Gastroesophageal sphincter (tissue), 4 donors: ENCODE measurements at regions not wholly inside any gene's neighbourhood (a gene's known extent, or its start where the extent isn't known, plus 50 kb on each side); places are given as distances from the start of the nearest gene placed in this dataset.
A peak's percentile ranks its signal among the peaks of the same experiment; 100 is the strongest.

Experiments used
- ATAC-seq: fragments of 150-250 bp; one replicate; pipeline ENCODE4 v1.9.1; 2016; ENCODE audit warnings: mild to moderate bottlenecking, moderate library complexity
- H3K27ac ChIP-seq, 4 donors: fragments of 200-600 bp; sonication (generic) in 3 of 4; 1 replicate in 3 of 4; 2 replicates in 1 of 4; pipeline ENCODE4 v1.5.1; 2016 to 2019
- H3K27me3 ChIP-seq: fragments of 200-600 bp; sonication (generic); one replicate; pipeline ENCODE4 v1.5.1; 2019
- H3K36me3 ChIP-seq, 2 donors: fragments of 200-600 bp; sonication (generic); one replicate each; pipeline ENCODE4 v1.5.1; 2019; ENCODE audit warnings: control low read depth in 1 of 2
- H3K4me1 ChIP-seq, 3 donors: fragments of 200-600 bp; sonication (generic); 1 replicate in 2 of 3; 2 replicates in 1 of 3; pipeline ENCODE4 v1.5.1; 2016 to 2019; ENCODE audit warnings: control low read depth in 2 of 3
- H3K4me3 ChIP-seq, 2 donors: fragments of 200-600 bp; sonication (generic); one replicate each; pipeline ENCODE4 v1.5.1; 2019; ENCODE audit warnings: mild to moderate bottlenecking in 1 of 2, moderate library complexity in 1 of 2
- H3K9me3 ChIP-seq, 3 donors: fragments of 200-600 bp; sonication (generic); one replicate each; pipeline ENCODE4 v1.5.1; 2017 to 2019; ENCODE audit warnings: control low read depth in 2 of 3
- EP300 ChIP-seq: sonication (generic); formaldehyde crosslinking; IDR thresholded peaks from one replicate; pipeline ENCODE4 v1.6.1; 2017; ENCODE audit warnings: antibody characterized with exemption, mild to moderate bottlenecking
- POLR2A ChIP-seq, 2 donors: fragments of 450-650 bp; IDR thresholded peaks; one replicate each; pipeline ENCODE4 v1.6.1; 2017; ENCODE audit warnings: antibody characterized with exemption in 2 of 2, mild to moderate bottlenecking in 2 of 2, moderate library complexity in 1 of 2
- POLR2AphosphoS5 ChIP-seq: sonication (generic); formaldehyde crosslinking; IDR thresholded peaks from one replicate; pipeline ENCODE4 v1.6.1; 2017; ENCODE audit warnings: antibody characterized with exemption
- WGBS, 2 donors: methylation state at CpG; one replicate each; pipeline ENCODE4 v1.1.5; 2018; ENCODE audit warnings: low coverage in 1 of 2; 5-methylcytosine and 5-hydroxymethylcytosine counted together
- TF ChIP-seq, protein P1 (sequence below), 4 experiments: fragments of 200-600 bp in 2 of 4; fragments of 450-650 bp in 2 of 4; sonication (generic) in 1 of 4; IDR thresholded peaks; one replicate each; pipeline ENCODE4 v1.5.1; 2017 to 2019; ENCODE audit warnings: antibody characterized with exemption in 4 of 4, mild to moderate bottlenecking in 2 of 4, moderate library complexity in 2 of 4

- 93 to 95% methylated on average over 4 of the region's 4 CpGs for WGBS, 2 donors
- no peak for ATAC-seq
- no peaks in the 10 kb centered on the region for H3K4me1 ChIP-seq
- no peak overlapping the region for H3K27ac ChIP-seq
- no peaks in the 10 kb centered on the region for H3K36me3 ChIP-seq
- no peak for TF ChIP-seq POLR2AphosphoS5
- H3K9me3 ChIP-seq, result no peaks in the 10 kb centered on the region
- H3K4me3 ChIP-seq, result no peak overlapping the region
- no peaks in the 10 kb centered on the region for H3K27me3 ChIP-seq
These were observed 183.6 kb upstream of the ARSJ start for GRCh38 chr4:114163051-114163450.

DNA sequence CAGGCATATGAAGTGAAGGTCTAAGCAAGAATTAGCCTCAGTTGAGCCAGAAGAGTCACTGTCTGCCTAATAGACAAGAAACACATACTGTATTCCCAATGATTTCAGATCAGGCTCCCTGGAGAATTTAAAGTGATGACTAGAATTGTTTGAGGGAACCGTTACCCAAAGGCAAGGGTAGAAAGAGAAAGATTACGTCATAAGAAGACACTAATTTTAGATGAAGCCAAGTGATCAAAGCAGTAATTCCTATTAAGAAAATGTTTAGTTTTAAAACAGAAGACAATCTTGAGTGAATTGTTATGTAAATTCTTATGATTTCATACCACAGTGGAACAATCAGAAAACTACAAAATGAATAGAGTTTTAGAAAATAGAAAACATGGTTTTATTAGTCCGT is 194.5 kb upstream of the ARSJ start:
- 64 to 71% methylated on average over 3 of the region's 3 CpGs for WGBS, 2 donors
- H3K9me3 ChIP-seq, result no peaks in the 10 kb centered on the region
- no peaks in the 10 kb centered on the region for H3K27me3 ChIP-seq
- no peaks in the 10 kb centered on the region for H3K36me3 ChIP-seq
- H3K27ac ChIP-seq, result no peak overlapping the region
- TF ChIP-seq POLR2A (IDR thresholded peaks at IDR 0.05), result no peak
- TF ChIP-seq, protein P1, sequence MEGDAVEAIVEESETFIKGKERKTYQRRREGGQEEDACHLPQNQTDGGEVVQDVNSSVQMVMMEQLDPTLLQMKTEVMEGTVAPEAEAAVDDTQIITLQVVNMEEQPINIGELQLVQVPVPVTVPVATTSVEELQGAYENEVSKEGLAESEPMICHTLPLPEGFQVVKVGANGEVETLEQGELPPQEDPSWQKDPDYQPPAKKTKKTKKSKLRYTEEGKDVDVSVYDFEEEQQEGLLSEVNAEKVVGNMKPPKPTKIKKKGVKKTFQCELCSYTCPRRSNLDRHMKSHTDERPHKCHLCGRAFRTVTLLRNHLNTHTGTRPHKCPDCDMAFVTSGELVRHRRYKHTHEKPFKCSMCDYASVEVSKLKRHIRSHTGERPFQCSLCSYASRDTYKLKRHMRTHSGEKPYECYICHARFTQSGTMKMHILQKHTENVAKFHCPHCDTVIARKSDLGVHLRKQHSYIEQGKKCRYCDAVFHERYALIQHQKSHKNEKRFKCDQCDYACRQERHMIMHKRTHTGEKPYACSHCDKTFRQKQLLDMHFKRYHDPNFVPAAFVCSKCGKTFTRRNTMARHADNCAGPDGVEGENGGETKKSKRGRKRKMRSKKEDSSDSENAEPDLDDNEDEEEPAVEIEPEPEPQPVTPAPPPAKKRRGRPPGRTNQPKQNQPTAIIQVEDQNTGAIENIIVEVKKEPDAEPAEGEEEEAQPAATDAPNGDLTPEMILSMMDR (IDR thresholded peaks at IDR 0.05), result no peak
- no peak for TF ChIP-seq EP300
- no peak for TF ChIP-seq POLR2AphosphoS5
- H3K4me1 ChIP-seq, result peaks cover 0 to 6% (median 0%) of the 10 kb centered on the region in 3 donors
- H3K4me3 ChIP-seq, result no peak overlapping the region
- ATAC-seq, result no peak

- no peak overlapping the region for H3K4me3 ChIP-seq
- no peak for ATAC-seq
- H3K9me3 ChIP-seq, result peaks cover 0 to 8% (median 0%) of the 10 kb centered on the region in 3 donors
- TF ChIP-seq, protein P1 (IDR thresholded peaks at IDR 0.05), result no peak
- no peak for TF ChIP-seq POLR2A (IDR thresholded peaks at IDR 0.05)
- no peak for TF ChIP-seq POLR2AphosphoS5
- no peaks in the 10 kb centered on the region for H3K27me3 ChIP-seq
- no peak overlapping the region for H3K27ac ChIP-seq
- H3K36me3 ChIP-seq, result no peaks in the 10 kb centered on the region
- WGBS, 2 donors, result 92 to 94% methylated on average over 2 of the region's 2 CpGs
- H3K4me1 ChIP-seq, result peaks cover 0 to 6% (median 0%) of the 10 kb centered on the region in 3 donors
These were observed 198.2 kb upstream of the ARSJ start for GRCh38 chr4:114177628-114178027.

DNA sequence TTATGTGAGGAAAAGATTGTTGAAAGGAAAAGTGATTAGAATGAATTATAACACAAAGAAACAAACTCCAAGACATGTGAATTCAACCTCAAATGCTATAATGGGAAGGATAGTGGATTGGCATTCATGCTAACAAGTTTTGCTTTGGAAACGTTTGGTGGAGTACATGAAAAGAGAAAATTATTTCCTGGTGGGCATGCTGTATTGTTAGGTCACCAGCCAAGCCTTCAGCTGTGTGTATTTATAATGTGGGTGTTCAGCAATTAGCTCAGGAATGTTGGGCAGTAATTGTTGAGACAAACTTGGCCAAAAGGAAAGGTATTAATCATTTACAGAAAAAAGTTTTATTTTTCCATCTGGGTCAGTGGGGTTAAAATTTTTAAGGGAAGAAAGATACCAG is 198.9 kb upstream of the ARSJ start:
- Histone ChIP-seq H3K9me3 (peaks cover 0 to 12% (median 0%) of the 10 kb centered on the region in 3 donors), H3K4me3 (no peak overlapping the region), H3K27me3 (no peaks in the 10 kb centered on the region), H3K27ac (no peak overlapping the region), H3K36me3 (no peaks in the 10 kb centered on the region), H3K4me1 (peaks cover 0 to 6% (median 0%) of the 10 kb centered on the region in 3 donors)
- WGBS, 2 donors, result 0 to 6% methylated on average over 1 of the region's 1 CpG
- TF ChIP-seq, protein P1 (IDR thresholded peaks at IDR 0.05), result no peak
- no peak for TF ChIP-seq POLR2A (IDR thresholded peaks at IDR 0.05)
- TF ChIP-seq POLR2AphosphoS5, result no peak
- TF ChIP-seq EP300, result no peak
- ATAC-seq, result no peak

DNA sequence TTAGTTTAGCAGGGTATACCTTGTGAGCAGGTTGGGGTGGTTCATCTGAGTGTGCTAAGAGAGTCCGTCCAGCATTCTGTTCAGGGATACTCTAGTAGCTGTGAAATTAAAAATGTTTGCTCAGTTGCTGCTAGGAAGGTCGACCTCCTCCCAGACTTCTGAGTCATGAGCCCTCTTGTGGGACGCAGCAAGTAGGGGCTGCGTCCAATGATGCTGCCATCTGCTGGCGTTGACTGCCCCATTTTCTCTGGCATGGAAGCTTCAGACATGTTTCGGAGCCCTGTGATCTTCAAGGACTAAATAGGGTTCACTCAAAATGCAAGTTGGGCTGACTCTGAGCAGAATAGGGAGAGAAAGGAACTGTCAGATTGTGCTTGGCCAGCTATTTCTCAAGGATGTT is 201.0 kb upstream of the ARSJ start:
- TF ChIP-seq POLR2A (IDR thresholded peaks at IDR 0.05) (no peak), EP300 (no peak)
- TF ChIP-seq, protein P1 (IDR thresholded peaks at IDR 0.05), result peak in 2 of 4 experiments; percentile 35 to 49
- Histone ChIP-seq H3K36me3 (no peaks in the 10 kb centered on the region), H3K4me1 (peaks cover 0 to 6% (median 0%) of the 10 kb centered on the region in 3 donors), H3K4me3 (no peak overlapping the region), H3K27me3 (no peaks in the 10 kb centered on the region), H3K27ac (no peak overlapping the region), H3K9me3 (peaks cover 0 to 12% (median 0%) of the 10 kb centered on the region in 3 donors)
- no peak for ATAC-seq
- 49% methylated on average over 2 to 6 of the region's 6 CpGs for WGBS, 2 donors
